SH-SY5Y (cell line): ENCODE measurements at regions not wholly inside any gene's neighbourhood (a gene's known extent, or its start where the extent isn't known, plus 50 kb on each side); places are given as distances from the start of the nearest gene placed in this dataset.

Source experiments
- GATA2 ChIP-seq: IDR thresholded peaks from 2 replicates; pipeline ENCODE4 v1.6.1; 2011; ENCODE audit warnings: mild to moderate bottlenecking, low read depth, low read length
- GATA3 ChIP-seq: IDR thresholded peaks from 2 replicates; pipeline ENCODE4 v1.6.1; 2011; ENCODE audit warnings: low read depth, mild to moderate bottlenecking, low read length, moderate library complexity

DNA sequence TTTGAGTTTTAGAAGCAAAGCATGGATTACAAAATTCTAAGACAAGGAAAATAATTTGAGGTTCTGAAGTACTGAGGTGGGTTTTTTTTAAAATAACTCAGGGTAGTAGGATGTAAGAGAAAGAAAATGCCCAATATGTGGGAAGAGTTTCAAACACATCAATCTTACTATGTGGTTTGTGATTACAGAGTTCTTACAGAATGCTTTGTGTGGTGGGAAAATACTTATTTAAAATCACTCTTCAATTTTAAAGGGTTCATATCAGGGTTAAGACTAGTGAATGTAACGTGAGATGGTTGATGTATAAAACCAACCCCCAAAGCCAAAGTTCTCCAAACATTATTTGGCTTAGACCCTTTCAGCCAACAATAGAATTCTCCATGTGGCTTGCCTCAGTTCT is 173.5 kb downstream of the UBE2E3 start:
- TF ChIP-seq GATA2 (no peak), GATA3 (no peak)
